HL-60 (cell line): ENCODE measurements at regions not wholly inside any gene's neighbourhood (a gene's known extent, or its start where the extent isn't known, plus 50 kb on each side); places are given as distances from the start of the nearest gene placed in this dataset.

Source experiments
- CTCF ChIP-seq: IDR thresholded peaks from one replicate; pipeline ENCODE4 v1.5.1; 2011; ENCODE audit warnings: low read length, control low read depth, inconsistent platforms; ENCODE audit not compliant: insufficient read depth
- POLR2AphosphoS5 ChIP-seq: IDR thresholded peaks from 2 replicates; pipeline ENCODE4 v1.6.1; 2012; ENCODE audit warnings: low read depth
- REST ChIP-seq: IDR thresholded peaks from 2 replicates; pipeline ENCODE4 v1.6.1; 2012; ENCODE audit warnings: low read depth; ENCODE audit not compliant: insufficient replicate concordance

GRCh38 chr11:31877863-31878262 lies 66.7 kb upstream of the PAX6 start:
- no peak for TF ChIP-seq CTCF
- TF ChIP-seq REST: no peak
- no peak for TF ChIP-seq POLR2AphosphoS5
